ENCODE measurements at regions not wholly inside any gene's neighbourhood (a gene's known extent, or its start where the extent isn't known, plus 50 kb on each side); places are given as distances from the start of the nearest gene placed in this dataset.

DNA sequence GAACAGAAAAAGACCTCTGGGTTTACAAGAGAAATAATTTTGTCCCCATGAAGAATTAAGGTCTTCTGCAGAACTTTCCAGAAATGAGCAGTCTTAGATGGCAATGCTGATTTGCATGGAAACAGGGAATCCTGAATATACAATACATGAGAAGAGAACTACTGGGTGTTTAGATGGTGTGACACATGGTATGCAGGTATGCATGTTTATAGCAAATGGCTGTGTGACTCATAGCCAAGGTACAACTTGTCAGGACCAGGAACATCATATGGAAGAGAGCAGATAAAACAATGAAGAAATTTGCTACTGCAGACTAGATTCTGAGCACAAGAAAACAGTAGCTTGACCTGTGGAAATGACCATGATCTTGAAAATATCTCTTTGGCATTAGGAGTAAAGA is 907.8 kb downstream of the GATA3 start:
- no peak overlapping the region for H3K4me3 ChIP-seq
- no peak overlapping the region for H3K27ac ChIP-seq
- TF ChIP-seq POLR2A (IDR thresholded peaks at IDR 0.05) (no peak), EP300 (IDR thresholded peaks at IDR 0.05) (no peak)
- TF ChIP-seq, protein P1, sequence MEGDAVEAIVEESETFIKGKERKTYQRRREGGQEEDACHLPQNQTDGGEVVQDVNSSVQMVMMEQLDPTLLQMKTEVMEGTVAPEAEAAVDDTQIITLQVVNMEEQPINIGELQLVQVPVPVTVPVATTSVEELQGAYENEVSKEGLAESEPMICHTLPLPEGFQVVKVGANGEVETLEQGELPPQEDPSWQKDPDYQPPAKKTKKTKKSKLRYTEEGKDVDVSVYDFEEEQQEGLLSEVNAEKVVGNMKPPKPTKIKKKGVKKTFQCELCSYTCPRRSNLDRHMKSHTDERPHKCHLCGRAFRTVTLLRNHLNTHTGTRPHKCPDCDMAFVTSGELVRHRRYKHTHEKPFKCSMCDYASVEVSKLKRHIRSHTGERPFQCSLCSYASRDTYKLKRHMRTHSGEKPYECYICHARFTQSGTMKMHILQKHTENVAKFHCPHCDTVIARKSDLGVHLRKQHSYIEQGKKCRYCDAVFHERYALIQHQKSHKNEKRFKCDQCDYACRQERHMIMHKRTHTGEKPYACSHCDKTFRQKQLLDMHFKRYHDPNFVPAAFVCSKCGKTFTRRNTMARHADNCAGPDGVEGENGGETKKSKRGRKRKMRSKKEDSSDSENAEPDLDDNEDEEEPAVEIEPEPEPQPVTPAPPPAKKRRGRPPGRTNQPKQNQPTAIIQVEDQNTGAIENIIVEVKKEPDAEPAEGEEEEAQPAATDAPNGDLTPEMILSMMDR (IDR thresholded peaks at IDR 0.05): no peak
- intact Hi-C loops (cut with DNase I): no loop called here
- H3K4me1 ChIP-seq (ENCODE audit: insufficient read depth): no peaks in the 10 kb centered on the region
- DNase-seq: no peak
- no peaks in the 10 kb centered on the region for H3K27me3 ChIP-seq
- H3K36me3 ChIP-seq: no peaks in the 10 kb centered on the region
- H3K9me3 ChIP-seq: no peaks in the 10 kb centered on the region

DNA sequence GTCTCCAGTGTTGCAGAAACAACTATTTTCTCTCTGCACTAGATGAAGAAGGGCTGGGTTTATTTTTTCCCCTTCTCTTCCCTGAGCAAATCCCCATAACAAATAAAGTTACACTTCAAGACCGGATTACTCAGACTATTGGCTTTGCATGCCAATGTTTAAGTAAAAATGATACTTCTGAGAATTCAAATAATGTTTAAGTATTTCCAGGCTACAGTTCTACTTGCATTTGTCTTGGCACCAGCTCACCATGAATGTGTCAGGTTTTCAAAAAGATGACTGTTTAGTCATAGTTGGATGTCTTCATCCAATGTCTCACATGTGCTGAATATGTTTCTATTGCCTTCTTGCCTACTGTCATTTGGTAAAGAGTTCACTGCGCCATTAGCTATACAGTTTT is 912.6 kb downstream of the GATA3 start:
- Histone ChIP-seq H3K27me3 (no peaks in the 10 kb centered on the region), H3K4me1 (ENCODE audit: insufficient read depth) (no peaks in the 10 kb centered on the region), H3K36me3 (no peaks in the 10 kb centered on the region), H3K9me3 (no peaks in the 10 kb centered on the region), H3K27ac (no peak overlapping the region), H3K4me3 (no peak overlapping the region)
- DNase-seq: no peak
- 81 to 91% (median 84%) methylated on average over 2 of the region's 2 CpGs for WGBS, 3 donors
- TF ChIP-seq POLR2A (IDR thresholded peaks at IDR 0.05) (no peak), EP300 (IDR thresholded peaks at IDR 0.05) (no peak)
- TF ChIP-seq, protein P1 (IDR thresholded peaks at IDR 0.05): no peak
- intact Hi-C loops (cut with DNase I): no loop called here

DNA sequence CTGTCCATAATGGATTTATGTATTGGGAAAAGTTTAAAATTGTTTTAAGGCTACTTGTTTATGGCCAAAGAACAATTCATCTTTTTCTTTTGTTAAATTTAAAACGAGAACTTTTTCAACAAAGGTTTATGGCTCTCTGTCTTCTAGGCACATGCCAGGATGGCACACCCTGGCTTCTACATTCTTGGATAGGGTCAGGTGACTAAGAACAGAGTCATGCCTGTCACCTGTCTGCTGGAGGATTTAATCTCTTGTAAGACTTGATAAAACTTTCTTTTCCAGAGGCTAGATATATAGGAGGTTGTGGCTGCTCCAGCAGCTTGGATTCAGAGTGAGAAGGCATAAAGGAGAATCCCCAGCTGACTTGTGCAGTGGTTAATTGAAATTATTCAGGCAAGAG is 915.4 kb downstream of the GATA3 start:
- TF ChIP-seq EP300 (IDR thresholded peaks at IDR 0.05) (no peak), POLR2A (IDR thresholded peaks at IDR 0.05) (no peak)
- TF ChIP-seq, protein P1 (IDR thresholded peaks at IDR 0.05): no peak
- DNase-seq: no peak
- 75 to 82% (median 79%) methylated on average over 1 of the region's 1 CpG for WGBS, 3 donors
- Histone ChIP-seq H3K9me3 (no peaks in the 10 kb centered on the region), H3K4me1 (ENCODE audit: insufficient read depth) (no peaks in the 10 kb centered on the region), H3K27ac (no peak overlapping the region), H3K4me3 (no peak overlapping the region), H3K36me3 (no peaks in the 10 kb centered on the region), H3K27me3 (no peaks in the 10 kb centered on the region)
- intact Hi-C loops (cut with DNase I): no loop called here

DNA sequence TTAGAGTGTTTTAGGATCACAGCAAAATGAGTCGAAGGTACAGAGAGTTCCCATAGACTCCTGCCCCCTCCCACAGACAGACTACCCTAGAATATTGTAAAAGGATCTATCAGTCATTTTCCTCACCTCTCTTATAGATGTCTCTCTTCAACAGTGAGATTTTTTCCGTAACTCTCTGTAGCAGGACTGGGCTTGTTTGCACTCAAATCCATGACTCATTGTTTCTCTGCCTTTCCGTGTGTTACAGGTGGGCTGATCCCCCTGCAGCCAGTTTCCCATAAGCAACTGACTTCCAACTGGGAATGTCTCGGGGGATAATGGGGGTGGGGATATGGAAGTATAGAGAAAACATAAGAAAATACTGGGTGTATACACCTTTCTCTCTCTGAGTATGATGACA is 921.0 kb downstream of the GATA3 start:
- H3K36me3 ChIP-seq: no peaks in the 10 kb centered on the region
- no peak overlapping the region for H3K27ac ChIP-seq
- no peaks in the 10 kb centered on the region for H3K4me1 ChIP-seq (ENCODE audit: insufficient read depth)
- H3K27me3 ChIP-seq: no peaks in the 10 kb centered on the region
- intact Hi-C loops (cut with DNase I): no loop called here
- no peak for DNase-seq
- no peaks in the 10 kb centered on the region for H3K9me3 ChIP-seq
- H3K4me3 ChIP-seq: no peak overlapping the region
- WGBS, 3 donors: 47 to 61% (median 51%) methylated on average over 4 of the region's 4 CpGs
- TF ChIP-seq EP300 (IDR thresholded peaks at IDR 0.05) (no peak), POLR2A (IDR thresholded peaks at IDR 0.05) (no peak)
- TF ChIP-seq, protein P1 (IDR thresholded peaks at IDR 0.05): no peak

DNA sequence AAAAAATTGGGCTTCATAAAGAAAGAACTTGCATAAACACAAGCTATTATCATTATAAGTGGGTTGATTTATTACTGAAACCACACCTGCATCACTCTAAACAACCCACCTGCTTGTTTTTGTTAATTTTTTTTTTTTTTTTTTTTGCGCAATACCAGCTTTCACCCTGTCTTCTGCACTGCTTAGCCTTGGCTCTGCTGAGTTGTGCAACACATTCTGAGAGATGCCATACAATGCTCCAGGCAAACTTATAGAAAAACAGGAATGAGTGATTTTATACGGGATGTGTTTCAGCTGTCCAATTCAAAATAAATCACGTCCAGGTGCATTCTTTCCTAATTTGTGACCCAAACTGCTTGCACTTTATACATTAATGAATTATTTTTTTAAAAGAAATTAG is 923.6 kb downstream of the GATA3 start:
- Histone ChIP-seq H3K36me3 (no peaks in the 10 kb centered on the region), H3K9me3 (no peaks in the 10 kb centered on the region), H3K4me1 (ENCODE audit: insufficient read depth) (no peaks in the 10 kb centered on the region), H3K27me3 (no peaks in the 10 kb centered on the region), H3K4me3 (no peak overlapping the region), H3K27ac (no peak overlapping the region)
- no peak for DNase-seq
- no peak for TF ChIP-seq EP300 (IDR thresholded peaks at IDR 0.05)
- no peak for TF ChIP-seq POLR2A (IDR thresholded peaks at IDR 0.05)
- TF ChIP-seq, protein P1 (IDR thresholded peaks at IDR 0.05): no peak
- intact Hi-C loops (cut with DNase I): no loop called here
- WGBS, 3 donors: 71 to 81% (median 76%) methylated on average over 3 of the region's 3 CpGs
